Activated T-helper 17 cell treated with anti-CD3 and anti-CD28 coated beads, Interleukin-2, amount 50 U/mL, for 72 hours (primary cell): ENCODE measurements at regions not wholly inside any gene's neighbourhood (a gene's known extent, or its start where the extent isn't known, plus 50 kb on each side); places are given as distances from the start of the nearest gene placed in this dataset.

Source experiments
- ATAC-seq: fragments of 150-1000 bp; cut with Tn5 transposase; replicated peaks from 2 replicates; pipeline ENCODE4 v1.10.0; 2021; ENCODE audit warnings: mild to moderate bottlenecking, moderate library complexity
- H3K27ac Mint-ChIP-seq: one replicate; pipeline ENCODE4 v1.8.0; 2022; ENCODE audit warnings: mixed read lengths
- H3K27me3 Mint-ChIP-seq: one replicate; pipeline ENCODE4 v1.8.0; 2022; ENCODE audit warnings: mixed read lengths
- H3K36me3 Mint-ChIP-seq: one replicate; pipeline ENCODE4 v1.8.0; 2022; ENCODE audit warnings: low read depth, mild to moderate bottlenecking, mixed read lengths
- H3K4me1 Mint-ChIP-seq: one replicate; pipeline ENCODE4 v1.8.0; 2022; ENCODE audit warnings: mixed read lengths
- H3K4me3 Mint-ChIP-seq: one replicate; pipeline ENCODE4 v1.8.0; 2022; ENCODE audit warnings: mild to moderate bottlenecking, mixed read lengths
- H3K9me3 Mint-ChIP-seq: one replicate; pipeline ENCODE4 v1.8.0; 2022; ENCODE audit warnings: mixed read lengths

DNA sequence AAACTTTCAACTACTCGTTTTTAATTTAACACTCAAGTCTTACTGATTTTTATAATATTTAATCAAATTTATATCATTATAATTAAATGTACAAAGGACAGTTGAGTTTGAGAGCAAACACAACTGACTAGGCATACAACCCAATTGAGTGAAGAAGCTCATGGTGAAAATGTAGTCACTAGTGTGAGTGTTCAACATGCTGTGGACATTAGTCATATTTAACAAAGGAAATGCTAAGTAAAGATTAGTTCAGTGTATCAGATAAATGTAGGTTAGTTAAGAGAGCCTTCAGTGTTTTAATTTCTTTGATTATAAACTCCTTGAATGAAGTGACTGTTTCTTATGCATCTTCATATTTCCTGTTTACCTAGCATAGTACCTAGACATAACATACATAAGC, 444.2 kb upstream of the GOLIM4 start:
- ATAC-seq = no peak
- no peak overlapping the region for H3K27ac Mint-ChIP-seq
- H3K4me3 Mint-ChIP-seq = no peak overlapping the region
- H3K4me1 Mint-ChIP-seq = no peaks in the 10 kb centered on the region
- no peaks in the 10 kb centered on the region for H3K27me3 Mint-ChIP-seq
- peaks cover 15% of the 10 kb centered on the region for H3K9me3 Mint-ChIP-seq
- H3K36me3 Mint-ChIP-seq = no peaks in the 10 kb centered on the region

DNA sequence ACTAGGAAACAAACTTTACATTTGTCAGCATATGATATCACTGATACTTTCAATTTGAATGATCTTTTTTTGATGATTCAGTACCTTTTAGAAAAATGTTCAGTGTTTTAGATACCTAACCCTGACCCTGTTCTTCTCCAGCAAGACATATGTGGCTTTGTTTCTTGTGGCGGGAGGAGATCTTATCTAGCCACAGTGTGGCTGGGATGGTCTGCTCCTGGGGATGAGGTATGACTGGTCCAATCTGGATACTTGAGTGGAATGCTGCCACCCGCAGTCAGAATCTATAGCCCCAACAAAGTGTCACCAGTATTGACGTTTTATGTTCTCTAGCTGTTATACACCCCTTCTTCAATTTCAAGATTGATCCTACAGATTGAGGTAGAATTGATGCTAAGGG, 439.0 kb upstream of the GOLIM4 start:
- Mint-ChIP-seq H3K9me3 (no peaks in the 10 kb centered on the region), H3K4me1 (no peaks in the 10 kb centered on the region), H3K4me3 (no peak overlapping the region), H3K27me3 (no peaks in the 10 kb centered on the region), H3K36me3 (no peaks in the 10 kb centered on the region), H3K27ac (no peak overlapping the region)
- no peak for ATAC-seq

DNA sequence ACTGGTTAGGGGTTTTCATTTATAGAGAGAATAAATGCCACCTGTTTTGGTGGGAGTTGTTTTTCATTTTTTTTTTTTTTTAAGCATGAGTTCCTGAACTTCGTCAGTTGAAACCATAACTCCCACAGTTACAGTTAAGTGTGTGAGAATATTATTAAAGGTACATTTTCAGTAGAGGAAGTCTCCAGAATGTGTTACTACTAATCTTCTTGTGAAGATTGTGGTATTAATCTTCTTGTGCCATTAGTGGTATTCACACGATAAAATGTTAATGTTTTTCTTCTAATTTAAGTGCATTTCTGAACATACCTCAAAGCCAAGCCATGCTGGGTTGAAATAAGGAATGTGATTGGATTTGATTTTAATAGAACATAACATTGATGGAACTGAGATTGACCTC, 437.9 kb upstream of the GOLIM4 start:
- no peaks in the 10 kb centered on the region for H3K4me1 Mint-ChIP-seq
- no peaks in the 10 kb centered on the region for H3K27me3 Mint-ChIP-seq
- H3K36me3 Mint-ChIP-seq = no peaks in the 10 kb centered on the region
- H3K4me3 Mint-ChIP-seq = no peak overlapping the region
- no peak overlapping the region for H3K27ac Mint-ChIP-seq
- ATAC-seq = no peak
- H3K9me3 Mint-ChIP-seq = no peaks in the 10 kb centered on the region

DNA sequence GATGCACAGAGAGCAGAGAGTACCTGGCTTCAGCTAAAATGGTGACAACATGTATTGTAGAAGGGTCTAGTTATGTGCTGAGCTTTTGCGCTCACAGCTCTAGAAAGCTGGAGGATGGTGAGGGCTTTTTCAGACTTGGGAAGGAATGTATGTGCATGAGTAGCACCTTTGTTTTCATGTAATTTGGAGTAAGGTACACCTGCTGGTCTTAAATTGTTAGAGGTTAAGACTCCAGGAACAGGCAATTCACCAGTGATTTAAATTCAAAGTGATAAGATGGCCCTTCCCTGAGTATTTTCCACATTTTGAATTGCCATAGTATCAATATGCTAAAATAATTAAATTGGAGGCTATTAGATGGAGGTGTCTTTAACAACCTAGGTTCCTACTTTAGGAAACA, 436.4 kb upstream of the GOLIM4 start:
- no peaks in the 10 kb centered on the region for H3K9me3 Mint-ChIP-seq
- ATAC-seq = no peak
- H3K4me3 Mint-ChIP-seq = no peak overlapping the region
- no peaks in the 10 kb centered on the region for H3K27me3 Mint-ChIP-seq
- H3K4me1 Mint-ChIP-seq = no peaks in the 10 kb centered on the region
- H3K27ac Mint-ChIP-seq = no peak overlapping the region
- H3K36me3 Mint-ChIP-seq = no peaks in the 10 kb centered on the region

DNA sequence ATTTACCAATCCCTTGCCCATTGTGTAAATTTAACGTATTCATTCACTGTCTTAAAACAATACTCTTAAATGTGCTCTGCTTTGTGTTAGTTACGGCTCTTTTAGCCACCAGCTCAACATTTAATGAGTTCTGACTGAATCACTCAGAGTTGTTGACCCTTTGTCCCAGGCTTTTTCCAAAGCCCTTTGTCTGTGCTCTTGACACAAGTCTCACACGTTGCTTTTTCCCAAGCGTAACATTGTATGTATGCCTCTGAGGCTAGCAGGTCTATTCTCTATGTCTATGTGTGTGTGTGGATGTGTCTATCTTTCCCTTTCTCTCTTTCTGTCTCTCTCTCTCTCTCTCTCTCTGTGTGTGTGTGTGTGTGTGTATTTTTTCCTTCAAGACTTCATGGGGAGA, 435.4 kb upstream of the GOLIM4 start:
- no peak overlapping the region for H3K27ac Mint-ChIP-seq
- H3K27me3 Mint-ChIP-seq = no peaks in the 10 kb centered on the region
- no peak for ATAC-seq
- H3K36me3 Mint-ChIP-seq = no peaks in the 10 kb centered on the region
- no peak overlapping the region for H3K4me3 Mint-ChIP-seq
- no peaks in the 10 kb centered on the region for H3K4me1 Mint-ChIP-seq
- no peaks in the 10 kb centered on the region for H3K9me3 Mint-ChIP-seq

DNA sequence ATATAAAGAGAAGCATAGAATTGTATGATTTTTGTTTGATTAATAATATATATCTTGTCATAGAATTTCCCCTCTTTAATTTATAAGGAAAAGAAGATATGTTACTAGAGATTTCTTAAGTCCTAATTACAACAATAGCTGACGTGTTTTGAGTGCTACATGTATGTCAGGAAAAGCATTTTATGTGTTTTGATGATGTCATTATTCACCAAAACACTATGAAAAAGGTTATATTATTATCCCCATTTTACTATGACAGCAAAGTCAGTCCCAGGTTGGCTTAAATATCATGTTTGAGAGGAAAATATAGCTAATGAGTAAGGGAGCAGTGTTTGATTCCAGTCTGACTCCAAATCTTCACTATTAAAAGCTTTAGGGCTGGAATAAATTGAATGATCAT, 428.4 kb upstream of the GOLIM4 start:
- H3K9me3 Mint-ChIP-seq = no peaks in the 10 kb centered on the region
- H3K27me3 Mint-ChIP-seq = no peaks in the 10 kb centered on the region
- no peak overlapping the region for H3K27ac Mint-ChIP-seq
- no peaks in the 10 kb centered on the region for H3K4me1 Mint-ChIP-seq
- H3K4me3 Mint-ChIP-seq = no peak overlapping the region
- ATAC-seq = no peak
- no peaks in the 10 kb centered on the region for H3K36me3 Mint-ChIP-seq

DNA sequence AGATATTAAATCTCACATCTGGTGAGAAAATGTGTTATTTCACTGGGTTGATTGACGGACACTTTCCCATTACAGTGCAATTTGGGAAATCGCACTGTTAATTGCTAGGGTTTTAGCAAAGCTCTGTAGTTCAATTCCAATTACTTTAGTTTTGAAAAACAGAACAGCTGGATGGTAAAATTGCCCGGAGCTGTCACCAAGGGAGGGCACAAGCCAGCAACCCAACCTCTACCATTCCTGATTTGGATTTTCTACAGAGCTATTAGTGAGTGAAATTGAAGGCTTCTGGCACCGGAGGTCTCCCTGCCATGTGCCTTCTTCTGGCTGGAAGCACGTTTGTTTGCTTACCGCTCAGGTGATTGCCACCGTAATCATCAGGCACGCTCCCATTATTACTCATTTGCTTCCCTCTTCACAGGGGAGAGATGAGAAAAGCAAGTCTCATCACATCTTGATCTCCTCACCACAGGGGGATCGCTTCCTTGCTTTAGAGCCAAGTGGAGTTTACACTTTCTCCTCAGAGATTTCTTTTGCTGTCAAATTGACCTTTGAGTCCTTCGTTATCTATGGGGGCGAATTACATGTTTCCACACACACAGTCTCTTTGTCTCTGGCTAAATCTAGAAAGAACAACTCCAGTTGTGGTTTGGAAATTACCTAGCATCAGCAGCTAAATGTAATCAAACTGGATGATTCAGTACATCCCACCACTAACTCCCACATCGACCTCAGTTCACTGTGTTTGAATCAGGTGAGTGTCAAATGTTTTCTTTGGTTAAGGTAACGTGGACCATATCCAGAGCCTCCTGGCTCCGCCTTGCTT, 421.7 kb upstream of the GOLIM4 start:
- H3K4me1 Mint-ChIP-seq = no peaks in the 10 kb centered on the region
- no peaks in the 10 kb centered on the region for H3K36me3 Mint-ChIP-seq
- H3K9me3 Mint-ChIP-seq = no peaks in the 10 kb centered on the region
- ATAC-seq = no peak
- no peak overlapping the region for H3K27ac Mint-ChIP-seq
- H3K27me3 Mint-ChIP-seq = no peaks in the 10 kb centered on the region
- no peak overlapping the region for H3K4me3 Mint-ChIP-seq

DNA sequence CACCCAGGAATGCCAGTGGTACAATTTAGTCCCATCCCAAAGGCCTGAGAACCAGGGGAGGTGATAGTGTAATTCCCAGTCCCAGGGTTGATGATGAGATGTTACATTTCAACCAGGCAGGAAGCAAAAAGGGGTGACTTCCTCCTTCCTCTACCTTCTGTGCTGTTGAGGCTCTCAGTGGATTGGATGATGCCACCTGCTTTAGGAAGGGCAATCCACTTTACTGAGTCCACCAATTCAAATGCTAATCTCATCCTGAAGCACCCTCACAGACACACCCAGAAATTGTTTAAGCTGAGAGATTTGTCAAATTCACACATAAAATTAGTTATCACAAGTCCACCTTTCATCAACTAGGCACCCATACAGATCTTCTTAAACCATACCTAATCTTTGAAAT, 418.5 kb upstream of the GOLIM4 start:
- ATAC-seq = no peak
- Mint-ChIP-seq H3K36me3 (no peaks in the 10 kb centered on the region), H3K27me3 (no peaks in the 10 kb centered on the region), H3K27ac (no peak overlapping the region), H3K4me1 (no peaks in the 10 kb centered on the region), H3K4me3 (no peak overlapping the region), H3K9me3 (no peaks in the 10 kb centered on the region)

DNA sequence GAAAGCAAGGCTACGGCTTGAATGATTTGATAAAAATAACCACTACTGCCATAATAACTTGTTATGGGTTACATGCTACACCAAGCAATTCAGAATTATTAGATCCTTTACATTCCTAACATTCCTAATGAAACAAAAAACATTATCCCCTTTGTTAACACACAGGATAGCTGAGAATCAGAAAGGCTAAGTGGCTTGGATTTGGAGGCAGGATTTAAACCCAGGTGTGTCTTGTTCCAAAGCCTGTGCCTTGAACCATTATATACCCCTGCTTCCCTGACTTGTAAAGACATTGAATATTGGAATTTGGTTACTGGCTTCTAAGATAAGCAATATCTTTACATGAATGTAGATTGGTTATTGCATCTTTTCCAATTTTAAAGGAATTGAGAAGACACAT, 417.1 kb upstream of the GOLIM4 start:
- peaks cover 4% of the 10 kb centered on the region for H3K9me3 Mint-ChIP-seq
- no peaks in the 10 kb centered on the region for H3K4me1 Mint-ChIP-seq
- H3K27ac Mint-ChIP-seq = no peak overlapping the region
- no peaks in the 10 kb centered on the region for H3K36me3 Mint-ChIP-seq
- H3K4me3 Mint-ChIP-seq = no peak overlapping the region
- ATAC-seq = no peak
- H3K27me3 Mint-ChIP-seq = no peaks in the 10 kb centered on the region

DNA sequence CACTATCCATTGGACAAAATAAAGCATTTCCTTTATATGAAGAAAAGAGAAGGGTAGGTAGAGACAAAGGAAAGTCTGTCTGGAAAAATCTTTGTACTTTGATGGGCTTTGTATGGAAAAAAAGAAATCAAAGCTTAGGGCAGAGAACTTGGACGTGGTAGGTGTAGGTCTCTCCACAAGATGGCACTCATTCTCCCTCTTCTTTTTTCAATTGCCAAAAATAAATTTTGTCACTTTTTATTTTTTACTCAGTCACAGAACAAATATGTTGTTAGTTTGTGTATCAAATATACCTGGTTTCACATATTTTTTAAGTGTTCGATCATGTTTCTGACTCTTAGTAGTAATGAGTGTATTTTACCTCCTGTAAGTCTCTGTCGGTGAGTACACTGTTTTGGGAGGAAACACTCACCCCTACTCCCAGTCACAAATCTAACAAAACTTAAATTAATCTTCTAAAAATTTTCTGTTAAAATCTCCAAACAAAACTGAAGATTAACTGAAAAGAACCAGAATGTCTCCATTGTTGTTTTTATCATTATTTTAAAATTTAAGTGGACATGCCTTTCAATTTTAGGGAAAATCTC, 415.8 kb upstream of the GOLIM4 start:
- no peak overlapping the region for H3K27ac Mint-ChIP-seq
- H3K9me3 Mint-ChIP-seq = peaks cover 4% of the 10 kb centered on the region
- H3K27me3 Mint-ChIP-seq = no peaks in the 10 kb centered on the region
- ATAC-seq = no peak
- no peak overlapping the region for H3K4me3 Mint-ChIP-seq
- no peaks in the 10 kb centered on the region for H3K36me3 Mint-ChIP-seq
- no peaks in the 10 kb centered on the region for H3K4me1 Mint-ChIP-seq

DNA sequence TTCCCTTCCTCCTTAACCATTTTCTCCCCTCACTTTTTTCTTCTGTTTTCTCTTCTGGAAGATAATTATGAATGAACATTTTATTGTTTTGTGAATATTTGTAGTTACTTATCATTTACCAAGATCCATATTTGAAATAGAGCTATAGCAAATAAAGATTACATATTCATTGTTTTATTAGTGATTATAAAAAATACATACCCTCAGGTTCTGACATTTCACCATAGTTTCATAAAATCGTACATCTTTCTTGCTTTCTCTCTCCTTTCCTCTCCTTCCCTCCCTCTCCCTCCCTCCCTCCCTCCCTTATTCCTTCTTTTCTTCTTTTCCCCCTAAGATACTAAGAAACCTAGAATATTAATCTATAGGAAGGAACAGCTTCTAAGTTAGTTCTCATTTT, 410.9 kb upstream of the GOLIM4 start:
- no peak for ATAC-seq
- H3K4me1 Mint-ChIP-seq = no peaks in the 10 kb centered on the region
- no peaks in the 10 kb centered on the region for H3K27me3 Mint-ChIP-seq
- no peaks in the 10 kb centered on the region for H3K36me3 Mint-ChIP-seq
- no peak overlapping the region for H3K4me3 Mint-ChIP-seq
- H3K27ac Mint-ChIP-seq = no peak overlapping the region
- H3K9me3 Mint-ChIP-seq = peaks cover 4% of the 10 kb centered on the region

DNA sequence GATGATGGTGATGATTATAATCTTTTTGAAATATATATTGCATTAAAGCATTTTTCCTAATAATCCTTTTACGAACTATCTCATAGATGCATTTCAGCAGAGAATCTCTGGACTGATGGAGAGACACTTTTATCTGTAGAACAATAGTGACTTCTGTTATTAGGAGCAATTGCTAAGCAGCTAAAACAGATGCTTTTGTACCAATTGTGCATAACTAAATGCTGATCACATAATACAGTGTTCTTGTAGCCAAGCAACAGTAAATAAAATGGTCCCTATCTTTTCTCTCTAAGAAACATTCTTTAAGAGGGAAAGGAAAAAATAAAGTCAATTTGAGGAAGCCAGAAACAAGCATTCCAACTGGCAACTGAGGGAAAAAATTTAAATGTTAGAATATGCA, 405.8 kb upstream of the GOLIM4 start:
- no peaks in the 10 kb centered on the region for H3K27me3 Mint-ChIP-seq
- H3K27ac Mint-ChIP-seq = no peak overlapping the region
- H3K9me3 Mint-ChIP-seq = peaks cover 4% of the 10 kb centered on the region
- no peak overlapping the region for H3K4me3 Mint-ChIP-seq
- no peaks in the 10 kb centered on the region for H3K36me3 Mint-ChIP-seq
- no peaks in the 10 kb centered on the region for H3K4me1 Mint-ChIP-seq
- no peak for ATAC-seq

DNA sequence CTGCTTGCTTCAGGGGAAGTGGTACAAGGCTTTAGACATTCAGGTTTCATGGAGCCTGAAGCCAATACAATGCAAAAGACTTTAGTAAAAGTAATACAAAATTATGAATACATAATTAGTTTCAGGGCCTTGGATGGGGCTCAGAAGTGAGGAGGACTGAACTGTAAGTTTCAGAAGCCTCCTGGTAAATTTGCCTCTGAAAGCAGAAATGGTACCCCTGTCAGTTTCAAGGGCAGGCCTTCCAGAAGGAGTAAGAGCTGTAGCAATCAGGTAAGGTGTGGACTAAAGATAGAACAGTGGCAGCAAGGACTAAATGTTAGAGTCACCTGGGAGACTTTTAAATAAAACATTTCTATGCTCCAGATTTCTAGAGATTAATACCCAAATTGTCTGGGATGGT, 402.5 kb upstream of the GOLIM4 start:
- peaks cover 4% of the 10 kb centered on the region for H3K9me3 Mint-ChIP-seq
- H3K4me3 Mint-ChIP-seq = no peak overlapping the region
- H3K27me3 Mint-ChIP-seq = no peaks in the 10 kb centered on the region
- no peaks in the 10 kb centered on the region for H3K36me3 Mint-ChIP-seq
- ATAC-seq = no peak
- no peak overlapping the region for H3K27ac Mint-ChIP-seq
- H3K4me1 Mint-ChIP-seq = no peaks in the 10 kb centered on the region

DNA sequence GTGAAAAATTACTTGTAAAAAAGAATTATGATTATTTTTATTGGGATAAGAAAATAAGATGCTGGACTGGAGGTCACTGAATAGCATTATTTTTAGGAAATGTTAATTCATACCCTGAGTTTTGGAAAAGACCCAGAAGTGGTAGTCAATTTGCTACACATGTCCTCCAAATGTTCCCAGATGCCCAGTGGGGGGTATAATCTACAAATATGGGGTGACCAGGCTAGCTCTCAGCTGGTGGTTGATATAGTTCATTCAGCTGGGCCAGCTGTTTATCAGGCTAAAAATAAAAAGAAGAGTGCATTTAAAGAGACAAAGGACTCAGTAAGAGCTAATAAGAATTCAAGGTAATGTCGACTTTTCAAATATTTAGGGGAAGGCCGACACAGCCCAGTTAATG, 402.0 kb upstream of the GOLIM4 start:
- no peak overlapping the region for H3K27ac Mint-ChIP-seq
- no peaks in the 10 kb centered on the region for H3K36me3 Mint-ChIP-seq
- no peak for ATAC-seq
- no peaks in the 10 kb centered on the region for H3K4me1 Mint-ChIP-seq
- peaks cover 4% of the 10 kb centered on the region for H3K9me3 Mint-ChIP-seq
- no peaks in the 10 kb centered on the region for H3K27me3 Mint-ChIP-seq
- H3K4me3 Mint-ChIP-seq = no peak overlapping the region

DNA sequence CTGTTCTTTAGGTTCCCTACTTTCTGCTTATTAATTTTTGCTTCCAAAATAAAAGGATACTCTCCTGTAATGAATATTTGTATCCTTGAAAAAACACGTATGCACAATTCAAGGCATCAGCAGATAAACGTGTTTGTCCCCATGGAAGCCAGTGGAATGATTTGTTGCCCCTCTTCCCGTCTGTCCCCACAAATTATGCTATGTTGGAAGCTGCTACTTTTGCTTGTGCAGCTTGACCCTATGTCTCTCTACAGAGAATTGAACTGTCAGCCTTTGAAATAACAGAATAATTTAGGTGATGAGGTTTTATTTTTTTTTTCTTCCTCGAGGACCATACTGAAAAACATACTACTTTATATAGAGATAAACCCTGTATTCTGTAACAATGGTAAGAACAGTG, 401.5 kb upstream of the GOLIM4 start:
- ATAC-seq = no peak
- no peaks in the 10 kb centered on the region for H3K4me1 Mint-ChIP-seq
- no peaks in the 10 kb centered on the region for H3K27me3 Mint-ChIP-seq
- H3K9me3 Mint-ChIP-seq = peaks cover 4% of the 10 kb centered on the region
- H3K27ac Mint-ChIP-seq = no peak overlapping the region
- H3K4me3 Mint-ChIP-seq = no peak overlapping the region
- H3K36me3 Mint-ChIP-seq = no peaks in the 10 kb centered on the region
